HK-2 (cell line): ENCODE measurements at regions not wholly inside any gene's neighbourhood (a gene's known extent, or its start where the extent isn't known, plus 50 kb on each side); places are given as distances from the start of the nearest gene placed in this dataset.

ENCODE experiments used
- DNase-seq: peaks from one replicate; pipeline ENCODE4 v3.0.0-alpha.2; 2018; ENCODE audit not compliant: unreplicated experiment

DNA sequence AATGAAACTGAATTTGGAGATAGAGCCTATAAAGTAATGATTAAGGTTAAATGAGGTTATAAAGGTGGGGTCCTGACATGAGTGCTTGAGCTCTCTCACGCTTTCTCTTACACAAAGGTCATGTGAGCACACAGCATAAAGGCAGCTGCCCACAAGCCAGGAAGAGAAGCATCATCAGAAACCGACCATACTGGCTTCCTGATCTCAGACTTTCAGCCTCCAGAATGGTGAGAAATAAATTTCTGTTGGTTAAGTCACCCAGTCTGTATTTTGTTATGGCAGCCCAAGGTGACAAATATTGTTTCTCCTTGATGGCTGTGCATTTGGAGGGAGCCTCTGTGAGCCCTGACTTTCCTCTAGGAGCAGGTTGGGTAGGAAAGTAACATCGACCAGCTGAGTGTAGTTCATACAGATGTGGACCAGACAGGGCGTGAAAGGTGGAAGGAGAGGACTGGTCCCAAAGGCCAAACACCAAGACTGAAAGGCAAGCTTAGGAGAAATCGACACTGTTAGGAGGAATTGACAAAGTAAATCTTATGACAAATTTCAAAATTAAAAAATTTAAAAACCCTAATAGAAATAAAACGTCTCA, 97.6 kb upstream of the SLC38A2 start:
- DNase-seq = no peak

DNA sequence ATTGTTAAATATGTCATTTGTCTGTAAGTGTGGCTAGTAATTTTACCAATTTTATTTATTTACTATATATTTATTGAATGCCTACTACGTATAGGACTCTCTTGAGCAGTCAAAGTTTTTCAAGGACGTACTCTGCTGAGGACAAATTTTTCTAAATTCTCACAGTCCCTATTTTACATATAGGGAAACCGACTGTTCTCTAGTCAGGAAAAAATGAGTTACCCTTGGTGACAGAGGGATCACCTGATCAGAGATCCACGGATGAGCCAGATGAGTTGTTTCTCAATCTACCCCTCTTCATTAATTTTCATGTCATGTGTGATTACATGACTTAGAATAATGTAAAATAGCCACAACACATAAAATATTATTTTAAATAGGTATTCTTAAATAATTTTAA, 96.2 kb upstream of the SLC38A2 start:
- no peak for DNase-seq

DNA sequence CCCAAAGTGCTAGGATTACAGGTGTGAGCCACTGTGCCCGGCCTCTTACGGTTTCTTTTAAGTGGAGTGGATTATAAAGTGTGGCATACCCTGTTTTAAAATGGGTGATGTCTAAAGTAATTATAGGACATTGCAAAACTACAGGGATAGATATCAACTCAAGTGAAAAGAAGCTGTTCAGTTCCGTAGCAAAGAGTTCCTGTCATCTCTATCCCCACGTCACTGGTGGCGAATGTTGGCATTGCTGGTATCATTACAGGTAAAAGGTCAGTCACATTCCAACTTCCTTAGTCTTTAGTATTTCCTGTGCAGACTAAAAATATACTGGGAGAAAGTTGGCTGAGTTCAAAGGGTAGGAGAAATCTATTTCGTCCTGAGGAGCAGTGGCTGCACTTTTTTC, 95.6 kb upstream of the SLC38A2 start:
- DNase-seq = no peak

DNA sequence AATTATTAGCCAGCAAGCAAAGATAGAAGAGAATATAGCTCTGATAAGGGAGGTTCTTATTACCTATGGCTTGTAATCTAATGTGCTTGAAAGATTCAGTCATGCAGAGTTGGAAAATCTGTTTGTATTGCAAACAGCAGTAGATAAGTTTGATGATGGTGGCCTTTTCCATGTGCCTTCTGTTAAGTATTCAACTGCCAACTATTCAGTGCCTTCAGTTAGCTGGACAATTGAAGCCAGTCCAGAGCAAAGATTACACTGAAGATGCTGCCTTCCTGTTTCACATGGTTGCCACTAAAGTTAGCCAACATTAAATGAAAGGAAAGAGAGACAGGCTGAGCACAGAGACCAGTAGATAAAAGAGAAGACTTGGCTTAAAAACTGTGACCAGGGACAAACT, 92.7 kb upstream of the SLC38A2 start:
- no peak for DNase-seq

DNA sequence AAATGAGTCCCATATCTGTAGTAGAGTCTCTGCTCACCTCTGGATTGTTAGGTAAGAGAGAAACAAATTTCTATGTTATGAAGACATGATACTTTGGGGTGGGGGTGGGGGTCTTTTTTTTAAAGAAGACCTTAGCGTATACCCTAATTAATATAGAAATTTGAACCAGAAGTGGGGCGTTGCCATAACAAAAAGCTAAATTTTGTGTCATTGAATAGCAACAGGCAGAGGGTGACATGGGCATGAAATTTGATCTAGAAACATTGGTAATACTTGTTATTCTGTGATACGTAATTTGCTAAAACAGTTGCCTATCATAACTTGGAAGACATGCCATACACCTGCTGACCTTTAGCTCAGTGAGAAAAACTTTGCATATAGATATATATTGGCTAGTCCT, 92.3 kb upstream of the SLC38A2 start:
- DNase-seq = no peak

DNA sequence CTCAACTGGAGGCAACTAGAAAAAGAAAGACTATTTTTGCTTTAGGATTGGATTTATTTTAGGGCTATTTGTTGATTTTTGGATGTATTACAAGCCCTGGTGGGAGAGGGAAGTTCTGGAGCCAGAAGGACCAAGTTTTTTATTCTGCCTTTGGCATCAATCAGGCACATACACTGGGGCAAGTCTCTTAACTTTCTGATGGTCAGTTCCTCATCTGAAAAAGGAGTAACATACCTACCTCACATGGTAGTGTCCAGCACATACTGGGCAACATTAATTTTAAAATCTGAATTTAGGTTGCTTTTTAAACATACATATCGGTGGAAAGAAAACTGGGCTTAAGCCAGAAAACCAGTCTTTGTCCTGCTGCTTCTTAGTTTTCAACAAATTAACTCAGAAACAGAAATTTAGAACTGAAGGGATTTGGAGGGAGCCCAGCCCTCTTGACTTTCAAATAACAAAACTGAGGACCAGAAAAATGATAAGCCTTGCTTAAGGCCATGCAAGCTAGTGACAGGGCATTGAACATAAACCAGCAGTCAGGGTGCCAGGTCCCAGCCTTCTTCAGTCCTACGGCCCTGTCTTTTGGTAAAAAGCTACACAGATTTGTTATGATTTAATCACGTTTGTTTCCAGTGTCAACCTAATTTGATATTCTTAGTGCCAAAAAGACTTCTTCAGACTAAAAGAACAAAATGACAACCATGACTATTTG, 90.2 kb upstream of the SLC38A2 start:
- DNase-seq = no peak

DNA sequence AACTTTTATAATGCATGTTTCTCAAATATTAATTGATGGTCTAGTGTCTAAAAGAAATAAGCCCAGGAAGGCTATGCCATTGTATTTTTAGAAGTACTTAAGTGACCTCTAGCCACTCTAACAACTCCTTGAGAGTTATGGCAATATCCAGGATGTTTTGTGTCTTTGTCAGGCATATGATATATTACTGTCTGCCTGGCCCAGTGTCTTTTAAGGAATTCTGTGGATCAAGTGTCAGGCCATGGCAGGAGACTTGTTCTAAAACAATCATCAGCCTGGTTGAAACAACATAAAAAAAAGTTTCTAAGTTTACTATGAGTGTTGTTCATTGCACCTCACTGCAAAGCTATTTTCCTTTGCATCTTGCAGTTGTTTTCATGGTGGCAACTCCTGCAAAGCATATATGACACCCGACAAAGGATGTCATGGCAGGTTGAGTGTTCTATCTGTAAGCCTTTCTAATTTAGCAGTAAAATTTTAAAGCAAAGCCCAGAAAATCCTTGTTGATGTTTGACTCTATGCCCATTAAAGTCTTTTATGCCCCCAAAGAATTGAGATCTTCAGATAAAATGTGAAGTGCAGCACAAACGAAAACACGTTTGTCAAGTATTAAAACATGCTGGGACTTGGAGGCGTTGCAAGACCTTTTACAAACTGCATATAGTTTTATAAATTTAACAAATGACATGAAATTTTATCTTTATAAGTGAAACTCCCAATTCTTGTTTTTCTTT, 89.5 kb upstream of the SLC38A2 start:
- DNase-seq = no peak

DNA sequence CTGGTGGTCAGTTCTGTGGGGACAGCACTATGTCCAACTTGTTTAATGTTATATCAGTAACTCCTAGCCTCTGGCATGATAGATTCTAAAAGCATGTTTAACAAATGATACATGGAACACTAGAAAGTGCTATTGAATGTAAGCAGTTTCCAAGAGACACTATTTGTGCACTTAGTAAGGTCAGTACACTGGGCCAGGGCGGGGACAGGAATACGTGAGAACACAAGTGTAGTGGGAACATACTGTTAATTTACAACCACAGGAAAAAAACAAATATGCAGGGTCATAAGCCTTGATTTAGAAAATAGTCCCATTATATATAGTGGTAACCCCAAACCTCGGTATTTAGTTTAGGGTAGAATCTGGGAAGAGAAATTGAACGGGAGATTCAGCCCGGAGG, 88.9 kb upstream of the SLC38A2 start:
- no peak for DNase-seq

DNA sequence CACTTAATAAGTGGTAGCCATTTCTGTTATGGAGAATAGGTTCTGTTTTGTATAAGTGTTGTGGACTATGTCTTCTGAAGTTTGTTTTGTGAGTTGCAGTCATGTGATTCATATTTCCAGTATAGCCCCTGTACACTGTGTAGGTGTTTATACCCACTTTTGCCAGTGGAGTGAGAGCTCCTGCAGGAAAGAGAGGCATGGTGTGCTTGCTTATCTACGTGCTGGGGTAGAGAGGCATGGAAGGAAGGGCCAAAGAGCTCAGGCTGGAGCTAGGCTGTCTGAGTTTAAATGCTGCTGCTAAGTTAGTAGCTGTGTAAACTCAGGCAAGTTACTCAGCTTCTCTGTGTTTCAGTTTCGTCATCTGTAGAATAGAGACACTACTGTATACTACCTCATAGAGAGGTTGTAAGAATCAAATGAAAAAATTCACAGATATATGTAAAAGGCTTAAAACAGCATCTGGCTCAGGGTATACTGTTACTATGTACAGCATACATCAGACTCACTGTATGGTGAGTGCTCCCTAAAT, 88.2 kb upstream of the SLC38A2 start:
- DNase-seq = no peak

DNA sequence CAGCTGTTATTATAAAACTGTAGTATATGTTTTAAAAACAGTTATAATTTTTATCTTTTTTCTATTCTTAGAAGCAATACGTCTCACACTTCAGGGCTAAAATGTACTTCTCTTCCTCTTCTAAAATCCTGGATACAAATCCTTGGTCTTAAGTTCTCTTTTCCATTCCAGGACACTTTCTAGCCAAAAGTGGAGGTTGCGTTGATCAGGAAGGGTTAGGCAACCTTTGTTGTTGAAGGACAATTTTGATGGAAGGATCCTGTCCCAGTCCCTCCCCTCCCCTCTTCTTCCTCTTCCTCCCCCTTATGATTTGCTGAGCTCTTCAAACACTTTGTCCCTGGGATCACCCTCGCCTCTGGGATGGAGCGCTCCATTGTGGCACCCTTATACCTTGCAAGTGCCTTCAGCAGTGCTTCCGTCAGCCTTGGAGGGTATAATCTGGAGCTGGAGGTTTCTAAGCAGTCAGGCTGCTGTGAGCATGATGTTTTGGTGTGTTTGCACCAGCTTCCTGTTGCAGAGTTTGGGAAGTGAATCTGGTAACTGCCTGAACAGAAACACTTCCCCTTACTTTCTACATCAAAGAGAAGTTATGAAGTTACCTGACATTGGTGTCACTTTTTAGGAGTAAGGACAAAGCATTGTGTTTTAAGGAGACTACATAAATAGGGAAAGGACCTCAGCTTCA, 87.4 kb upstream of the SLC38A2 start:
- no peak for DNase-seq

DNA sequence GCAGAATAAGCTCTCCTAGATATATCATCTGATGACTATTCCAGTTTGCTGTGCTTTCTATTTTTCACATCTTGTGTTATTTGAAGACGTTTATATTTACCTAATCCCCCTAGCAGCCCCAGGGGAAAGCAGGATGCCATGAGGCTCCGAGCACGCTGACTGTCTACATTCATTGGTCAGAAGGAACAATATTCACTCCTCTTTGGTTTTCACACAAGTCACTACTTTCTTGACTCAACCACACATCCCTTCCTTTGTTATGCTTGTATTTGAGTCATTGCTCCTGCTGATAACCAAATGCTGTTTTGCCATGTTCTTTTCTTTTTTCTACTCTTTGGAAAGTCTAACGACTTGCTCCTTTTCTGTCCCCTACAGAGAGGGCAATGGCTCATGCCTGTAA, 86.5 kb upstream of the SLC38A2 start:
- DNase-seq = no peak

DNA sequence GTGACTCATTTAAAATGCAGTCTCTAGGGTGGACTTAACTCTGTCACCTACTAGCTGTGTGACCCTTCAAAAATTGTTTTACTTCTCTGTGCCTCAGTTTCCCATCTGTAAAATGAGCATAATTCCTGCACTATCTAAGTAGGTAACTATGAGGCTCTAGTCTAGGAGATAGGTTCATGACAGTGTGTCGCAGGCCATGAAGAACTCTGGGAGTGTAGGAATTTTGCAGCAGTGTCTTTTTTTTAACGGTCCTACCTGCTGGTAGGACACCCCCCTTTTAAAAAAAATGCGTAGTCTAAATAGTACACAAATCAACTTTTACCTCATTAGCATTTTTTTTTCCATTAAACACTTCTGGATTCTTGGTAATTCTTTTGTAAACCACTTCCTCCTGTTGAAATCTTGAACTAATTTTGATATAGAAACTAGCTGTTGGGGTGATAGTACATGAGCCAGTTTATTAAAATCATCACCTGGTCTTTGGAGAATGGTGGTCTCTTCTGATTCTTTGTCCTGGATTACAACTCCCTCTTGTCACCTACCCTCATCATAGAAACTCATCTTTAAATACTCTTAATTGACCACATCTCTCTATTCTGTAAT, 86.0 kb upstream of the SLC38A2 start:
- DNase-seq = no peak

DNA sequence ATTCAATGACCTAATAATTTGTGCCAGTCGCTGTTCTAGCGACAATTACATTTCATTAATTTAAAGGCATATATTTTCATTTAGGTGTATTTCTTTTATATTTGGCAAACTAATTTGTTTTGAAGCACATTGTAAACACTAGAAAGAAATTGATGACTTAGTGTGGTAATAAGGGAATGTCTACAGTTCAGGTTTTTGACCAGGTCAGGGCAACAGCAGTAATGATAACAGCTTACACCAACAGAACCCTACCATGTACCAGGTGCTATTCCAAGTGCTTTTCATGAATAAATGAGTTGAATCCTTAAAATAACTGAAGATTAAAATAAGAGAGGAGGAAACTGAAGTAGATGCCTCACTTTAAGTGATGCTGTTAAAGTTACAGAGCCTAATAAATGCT, 85.4 kb upstream of the SLC38A2 start:
- DNase-seq = no peak

DNA sequence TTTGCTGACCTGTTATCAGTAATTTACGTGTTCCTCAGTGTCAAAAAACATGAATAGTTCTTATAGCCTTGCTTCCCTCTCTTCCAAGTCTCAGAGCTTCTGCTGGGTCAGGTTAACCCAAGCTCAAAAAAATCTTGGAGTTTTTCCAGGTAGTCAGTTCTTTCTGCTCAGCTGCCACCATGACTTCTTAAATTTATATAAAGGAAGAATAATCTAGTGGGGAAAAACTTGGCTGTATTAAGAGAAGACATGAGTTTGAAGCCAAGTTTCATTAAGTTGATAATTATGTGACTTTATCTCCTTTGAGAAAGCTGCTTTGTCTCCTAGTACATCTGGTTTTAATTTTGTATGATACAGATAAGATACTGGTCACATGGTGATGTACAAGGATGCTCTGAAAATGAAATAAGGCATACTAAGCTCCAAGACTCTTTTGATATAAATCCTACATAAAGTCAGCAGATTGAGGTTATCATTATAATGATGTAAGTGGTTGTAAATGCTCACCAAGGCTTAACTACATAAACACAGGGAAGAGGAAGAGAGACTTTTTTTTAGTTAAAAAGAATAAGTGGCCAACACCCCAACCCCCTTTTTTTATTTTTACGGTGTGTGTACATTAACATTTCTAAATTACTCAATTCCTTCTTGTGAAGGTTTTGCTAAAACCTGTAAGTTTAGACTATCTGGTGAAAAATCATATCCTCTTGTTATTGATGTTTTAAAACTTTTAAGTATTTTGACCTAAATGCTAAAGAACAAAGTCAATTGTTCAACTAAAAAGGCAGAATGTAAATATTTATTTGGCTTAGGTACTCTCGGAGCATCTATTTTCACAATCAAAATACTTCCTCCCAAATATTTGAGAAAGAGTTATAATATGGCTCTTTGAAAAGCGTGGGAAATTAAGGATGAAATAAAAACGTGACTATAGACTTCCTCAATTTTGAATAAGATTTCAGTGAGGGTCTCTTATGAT, 84.1 kb upstream of the SLC38A2 start:
- no peak for DNase-seq

DNA sequence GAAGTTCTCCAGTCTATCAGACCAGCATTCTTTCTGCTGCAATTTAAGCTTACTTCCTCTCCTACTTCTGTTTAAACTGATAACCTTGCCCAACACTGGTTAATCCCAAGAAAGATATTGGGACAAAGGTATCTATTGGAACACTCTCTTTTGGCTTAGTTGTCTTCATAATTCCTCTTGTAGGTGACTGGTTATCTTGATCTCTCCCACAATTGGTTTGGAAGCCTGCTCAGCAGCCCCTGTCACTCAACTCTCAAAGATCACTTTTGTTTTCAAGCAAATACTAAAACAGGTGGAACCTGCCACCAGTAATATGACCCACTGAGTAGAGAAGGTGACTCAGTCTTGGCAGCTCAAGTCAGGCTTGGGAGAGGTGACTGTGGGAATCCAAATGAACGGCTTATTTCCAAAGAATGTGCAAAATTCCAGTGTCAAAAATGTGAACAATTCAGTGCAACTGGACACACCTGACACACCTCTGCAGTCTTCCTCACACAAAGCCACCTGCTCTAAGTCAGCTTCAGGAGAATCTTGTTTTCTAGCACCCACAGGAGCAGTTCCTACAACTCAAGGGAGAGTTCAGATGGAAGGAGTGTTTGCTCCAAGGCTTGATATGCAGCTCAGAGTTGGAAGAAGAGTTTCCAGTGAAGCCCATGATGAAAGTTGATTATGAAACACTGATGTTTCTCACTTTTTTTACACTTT, 83.2 kb upstream of the SLC38A2 start:
- no peak for DNase-seq

DNA sequence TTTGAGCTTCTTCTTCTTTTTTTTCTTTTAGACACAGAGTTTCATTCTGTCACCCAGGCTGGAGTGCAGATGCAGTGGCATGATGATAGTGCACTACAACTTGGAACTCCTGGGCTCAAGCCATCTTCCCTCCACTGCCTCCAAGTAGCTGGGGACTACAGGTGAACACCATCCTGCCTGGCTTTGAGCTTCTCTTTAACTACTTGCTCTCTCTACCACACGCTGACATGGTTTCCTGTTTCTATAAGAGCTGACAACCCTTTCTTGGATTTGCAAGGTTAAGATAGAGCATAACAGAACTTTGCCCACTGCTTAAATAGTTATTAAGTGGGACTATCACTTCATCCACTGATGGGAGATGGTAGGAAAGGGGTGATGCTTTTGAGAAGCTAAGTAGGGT, 82.4 kb upstream of the SLC38A2 start:
- no peak for DNase-seq

DNA sequence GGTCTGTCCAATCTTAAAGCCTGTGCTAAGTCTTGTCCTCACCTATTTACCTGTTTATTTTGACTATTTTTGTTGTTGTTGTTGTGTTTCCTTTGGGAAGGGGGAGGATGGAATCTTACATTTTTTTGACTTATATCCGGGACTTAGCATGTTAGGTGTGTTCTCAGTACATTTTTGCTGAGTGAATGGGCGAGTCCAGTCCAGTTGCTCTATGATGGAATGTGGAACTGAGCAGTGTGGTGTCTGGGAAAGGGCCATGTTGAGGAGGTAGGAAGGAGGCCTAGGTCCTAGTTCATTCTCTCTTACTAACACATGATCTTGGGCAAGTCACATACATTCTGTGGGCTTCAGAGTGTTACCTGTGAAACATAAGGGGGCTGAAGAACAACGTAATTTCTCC, 80.9 kb upstream of the SLC38A2 start:
- no peak for DNase-seq

DNA sequence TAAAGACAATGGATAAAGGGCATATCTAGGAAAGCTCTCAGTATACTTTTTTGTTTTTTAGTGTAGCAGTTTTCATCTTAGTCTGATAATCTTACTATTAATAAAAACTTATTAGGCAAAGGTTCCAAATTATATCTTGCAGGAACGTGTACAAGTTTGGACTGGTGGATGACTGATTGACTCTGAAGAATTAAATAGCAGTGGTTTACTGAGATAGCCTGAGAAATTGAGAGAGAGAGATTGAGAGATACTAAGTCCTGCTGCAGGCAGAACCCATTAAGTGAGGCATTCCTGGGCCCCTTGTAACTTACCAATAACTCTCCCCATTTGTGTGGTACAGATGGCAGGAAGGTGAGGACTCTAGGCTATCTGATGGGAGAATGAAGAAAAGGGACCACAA, 80.2 kb upstream of the SLC38A2 start:
- DNase-seq = no peak

DNA sequence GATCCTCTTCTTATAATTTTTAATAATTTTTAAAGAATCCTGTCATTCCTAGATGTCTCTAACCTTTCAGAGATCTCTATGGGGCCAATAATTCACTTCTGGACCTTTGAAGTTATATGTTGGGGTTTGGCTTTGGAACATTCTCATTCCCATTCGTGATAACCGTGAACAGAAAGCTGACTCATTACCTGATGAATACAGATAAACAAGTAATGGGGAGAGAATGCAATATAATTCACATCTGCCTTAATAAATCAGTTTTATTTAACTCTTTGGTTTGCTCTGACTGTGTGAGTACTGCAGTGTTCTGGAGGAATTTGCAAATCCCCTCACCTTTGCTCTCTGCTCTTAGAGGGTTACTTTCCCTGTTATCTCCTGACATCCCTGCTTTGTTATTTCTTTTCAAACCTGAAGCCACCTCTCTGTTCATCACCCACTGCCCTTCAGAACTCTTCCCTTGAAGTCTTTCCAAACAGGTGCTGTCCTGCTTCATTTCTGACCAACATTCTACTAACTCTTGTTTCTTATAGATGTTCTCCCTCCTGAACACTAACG, 79.6 kb upstream of the SLC38A2 start:
- DNase-seq = no peak
